K562 (cell line): ENCODE measurements at regions not wholly inside any gene's neighbourhood (a gene's known extent, or its start where the extent isn't known, plus 50 kb on each side); places are given as distances from the start of the nearest gene placed in this dataset.
A peak's percentile ranks its signal among the peaks of the same experiment; 100 is the strongest.

ENCODE experiments used
- ATAC-seq: fragments of 200-7000 bp; cut with Tn5 transposase; 3 replicates; pipeline ENCODE4 v1.9.1; 2020; ENCODE audit warnings: moderate library complexity
- BruUV-seq: library from RNA; stranded (reverse); fragments of 400-500 nt; replicated peaks from 2 replicates; lab custom pipeline; 2021; lab: Mats Ljungman, UMichigan
- CTCF ChIA-PET: fragments of 300-600 bp; formaldehyde crosslinking; extraction: SDS; loops from one replicate; lab custom pipeline; 2021; ENCODE audit warnings: low intra/inter-chr PET ratio; lab: Yijun Ruan, JAX
- POLR2A ChIA-PET: fragments of 300-600, 350-650 bp; sonication (Branson Sonifier 250); formaldehyde crosslinking; extraction: SDS; loops from one replicate; lab custom pipeline; 2021; ENCODE audit warnings: antibody characterized with exemption, inconsistent platforms; lab: Yijun Ruan, JAX
- DNase-seq, 4 experiments: peaks; one replicate each; pipeline versions ENCODE4 v3.0.0 to v3.0.0-alpha.2; 2011 to 2018; ENCODE audit warnings: low spot score in 3 of 4, mixed read lengths in 3 of 4; ENCODE audit errors: extremely low read depth in 1 of 4
- FAIRE-seq: peaks from 2 replicates; lab custom pipeline; 2011; peaks lifted over from hg19 to GRCh38; lab: Jason Lieb, UNC
- H2AFZ ChIP-seq: 2 replicates; pipeline ENCODE4 v1.6.0; 2011; ENCODE audit warnings: low read depth, low read length, control low read depth, inconsistent platforms
- H3K27ac ChIP-seq: fragments of 200-600 bp; 3 replicates; pipeline ENCODE4 v1.8.0; 2011; ENCODE audit warnings: low read depth, mild to moderate bottlenecking, control low read depth, inconsistent platforms, low read length, moderate library complexity, mixed read lengths; ENCODE audit errors: extremely low read depth
- H3K27me3 ChIP-seq, 2 experiments: fragments of 300-600 bp in 1 of 2; 2 replicates in 1 of 2; 3 replicates in 1 of 2; pipeline versions ENCODE4 v1.6.0 to v1.8.0; 2011; ENCODE audit warnings: inconsistent platforms in 2 of 2, low read length in 2 of 2, mild to moderate bottlenecking in 1 of 2, mixed read lengths in 1 of 2, moderate library complexity in 1 of 2; ENCODE audit not compliant: control insufficient read depth in 2 of 2, insufficient read depth in 2 of 2
- H3K36me3 ChIP-seq: fragments of 300-600 bp; 3 replicates; pipeline ENCODE4 v1.8.0; 2011; ENCODE audit warnings: mild to moderate bottlenecking, low read length, inconsistent platforms; ENCODE audit not compliant: control insufficient read depth, insufficient read depth
- H3K4me1 ChIP-seq, 2 experiments: fragments of 200-600 bp in 1 of 2; replicated peaks in 1 of 2; 2 replicates in 1 of 2; 3 replicates in 1 of 2; pipeline versions ENCODE4 v1.5.1 to v1.8.0; 2011; ENCODE audit warnings: inconsistent platforms in 2 of 2, low read length in 2 of 2, mild to moderate bottlenecking in 1 of 2, mixed read lengths in 1 of 2, moderate library complexity in 1 of 2; ENCODE audit not compliant: control insufficient read depth in 2 of 2, insufficient read depth in 2 of 2
- H3K4me2 ChIP-seq: 2 replicates; pipeline ENCODE4 v1.6.1; 2011; ENCODE audit warnings: low read length, control low read depth, inconsistent platforms, mixed read lengths; ENCODE audit not compliant: insufficient read depth
- H3K4me3 ChIP-seq: fragments of 200-600 bp; sonication (generic), shearing (Covaris generic); 2 replicates; pipeline ENCODE4 v1.5.1; 2016; ENCODE audit warnings: control low read depth, inconsistent platforms
- H3K79me2 ChIP-seq: fragments of 200-600 bp; 3 replicates; pipeline ENCODE4 v1.8.0; 2011; ENCODE audit warnings: low read length, inconsistent platforms; ENCODE audit not compliant: control insufficient read depth, insufficient read depth
- H3K9ac ChIP-seq, 2 experiments: 2 replicates each; pipeline versions ENCODE4 v1.6.0 to v1.6.1; 2011; ENCODE audit warnings: low read depth in 2 of 2, low read length in 2 of 2, control low read depth in 1 of 2, inconsistent platforms in 1 of 2, mild to moderate bottlenecking in 1 of 2, mixed read lengths in 1 of 2; ENCODE audit not compliant: insufficient read depth in 1 of 2
- H3K9me1 ChIP-seq: one replicate; pipeline ENCODE4 v1.6.0; 2011; ENCODE audit warnings: inconsistent platforms, mild to moderate bottlenecking, low read length, moderate library complexity; ENCODE audit not compliant: control insufficient read depth, insufficient read depth
- H3K9me3 ChIP-seq: replicated peaks from 2 replicates; pipeline ENCODE4 v1.5.1; 2011; ENCODE audit warnings: low read depth, low read length, inconsistent platforms; ENCODE audit not compliant: control insufficient read depth, insufficient read depth
- H4K20me1 ChIP-seq: replicated peaks from 2 replicates; pipeline ENCODE4 v1.6.1; 2011; ENCODE audit warnings: low read length, inconsistent platforms, mixed read lengths; ENCODE audit not compliant: control insufficient read depth, insufficient read depth
- ATF1 ChIP-seq, 2 experiments: fragments of 450-650 bp in 1 of 2; IDR thresholded peaks; 2 replicates each; pipeline ENCODE4 v1.6.1; 2016; ENCODE audit warnings: missing compliant biosample characterization in 1 of 2, missing genetic modification characterization in 1 of 2
- CEBPB ChIP-seq: fragments of 450-650 bp; IDR thresholded peaks from 2 replicates; pipeline ENCODE4 v1.6.1; 2016; ENCODE audit warnings: missing genetic modification characterization, missing compliant biosample characterization
- CEBPG ChIP-seq, 3 experiments: fragments of 200-800 bp in 1 of 3; sonication (Bioruptor generic) in 1 of 3; sonication (generic) in 1 of 3; formaldehyde crosslinking in 1 of 3; IDR thresholded peaks in 2 of 3; conservative IDR thresholded peaks in 1 of 3; 2 replicates each; pipeline versions ENCODE4 v1.6.1 to v1.8.0; 2016 to 2022; ENCODE audit warnings: missing compliant biosample characterization in 2 of 3, missing genetic modification characterization in 2 of 3, mild to moderate bottlenecking in 1 of 3, missing genetic modification reagents in 1 of 3
- CSDE1 ChIP-seq, 2 experiments: fragments of 450-650 bp; IDR thresholded peaks; 2 replicates each; pipeline ENCODE4 v1.6.1; 2016; ENCODE audit warnings: mild to moderate bottlenecking in 1 of 2
- GATA2 ChIP-seq: sonication (generic); formaldehyde crosslinking; IDR thresholded peaks from 2 replicates; pipeline ENCODE4 v1.4.0; 2020; ENCODE audit warnings: mild to moderate bottlenecking, missing genetic modification reagents
- MXI1 ChIP-seq: IDR thresholded peaks from 2 replicates; pipeline ENCODE4 v1.6.1; 2011; ENCODE audit warnings: low read depth, mild to moderate bottlenecking, improper control_type of control experiment, low read length
- NKRF ChIP-seq: fragments of 450-650 bp; IDR thresholded peaks from 2 replicates; pipeline ENCODE4 v1.6.1; 2016; ENCODE audit warnings: borderline replicate concordance
- SFPQ ChIP-seq: fragments of 200-400 bp; formaldehyde crosslinking; IDR thresholded peaks from 2 replicates; pipeline ENCODE4 v1.6.1; 2017; ENCODE audit warnings: mild to moderate bottlenecking, low read depth, low read length, moderate library complexity
- YY1 ChIP-seq, 3 experiments: IDR thresholded peaks; 2 replicates each; pipeline ENCODE4 v1.6.1; 2011; ENCODE audit warnings: low read length in 2 of 3, mild to moderate bottlenecking in 2 of 3, moderate library complexity in 2 of 3, borderline replicate concordance in 1 of 3, control low read depth in 1 of 3, low read depth in 1 of 3; ENCODE audit not compliant: insufficient read depth in 3 of 3, insufficient replicate concordance in 2 of 3, control insufficient read depth in 1 of 3, insufficient read length in 1 of 3; ENCODE audit errors: extremely low read depth in 1 of 3
- ZNF695 ChIP-seq: fragments of 450-650 bp; formaldehyde crosslinking; IDR thresholded peaks from 2 replicates; pipeline ENCODE4 v1.4.0; 2020; ENCODE audit warnings: mild to moderate bottlenecking, moderate library complexity
- WGBS: fragments of 100-300 bp; shearing (Covaris generic); methylation state at CpG from one replicate; pipeline ENCODE4 v1.1.6; 2016; ENCODE audit warnings: low coverage, mixed read lengths; ENCODE audit not compliant: insufficient coverage; ENCODE audit errors: missing lambda C conversion rate; 5-methylcytosine and 5-hydroxymethylcytosine counted together
- in situ Hi-C: fragments of 300-500 bp; cut with MboI; formaldehyde crosslinking; loops from 4 replicates; pipeline ENCODE4 v1.15.0; 2018; ENCODE audit warnings: inconsistent platforms, mixed read lengths
- intact Hi-C: fragments of 100-400 bp; cut with micrococcal nuclease; formaldehyde crosslinking; loops from 2 replicates; pipeline ENCODE4 v1.14.2; 2022

DNA sequence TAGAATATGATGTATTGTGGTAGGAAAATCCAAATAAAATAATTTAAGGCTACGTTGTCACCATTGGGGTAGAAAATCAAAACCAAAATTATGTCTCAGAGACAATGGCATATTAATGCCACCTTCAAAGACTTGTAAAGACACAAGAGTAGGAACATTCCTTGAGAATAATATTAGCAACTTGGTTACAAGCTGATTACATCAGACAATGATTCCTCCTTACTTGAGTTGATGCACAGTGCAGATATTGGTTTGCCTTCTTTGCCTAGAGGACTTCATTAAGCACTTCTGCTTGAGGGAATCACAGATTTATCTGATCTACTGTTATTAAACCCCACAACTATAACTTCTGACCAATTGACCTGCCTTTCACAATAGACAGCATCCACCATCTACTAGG lies 500.2 kb downstream of the CDH9 start (continued):
- TF ChIP-seq GATA2 (CRISPR knock-in tag) (no peak), CSDE1 (IDR thresholded peaks at IDR 0.05) (no peak), ZNF695 (CRISPR knock-in tag) (no peak), SFPQ (no peak), MXI1 (no peak), ATF1 (CRISPR knock-in tag; IDR thresholded peaks at IDR 0.05) (no peak), ATF1 (tag; IDR thresholded peaks at IDR 0.05) (no peak), YY1 (IDR thresholded peaks at IDR 0.05; ENCODE audit: borderline replicate concordance in 1 of 3, control insufficient read depth in 1 of 3, extremely low read depth in 1 of 3, insufficient read depth in 3 of 3, insufficient read length in 1 of 3, insufficient replicate concordance in 2 of 3, low read depth in 1 of 3, low read length in 2 of 3) (no peak)

DNA sequence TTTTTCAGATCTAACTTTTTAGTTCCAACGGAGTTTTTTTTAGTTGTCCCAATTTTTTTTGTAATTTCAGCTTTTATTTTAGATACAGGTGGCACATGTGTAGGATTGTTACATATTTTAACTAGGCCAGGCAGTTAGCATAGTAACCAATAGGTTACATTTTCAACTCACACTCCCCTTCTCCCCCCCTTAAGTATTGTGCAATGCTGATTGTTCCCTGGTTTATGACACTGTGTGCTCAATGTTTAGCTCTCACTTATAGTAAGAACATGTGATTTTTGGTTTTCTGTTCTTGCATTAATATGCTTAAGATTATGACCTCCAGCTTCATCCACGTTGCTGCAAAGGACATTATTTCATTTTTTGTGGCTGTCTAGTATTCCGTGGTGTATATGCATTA lies 503.2 kb downstream of the CDH9 start:
- no peak for DNase-seq
- intact Hi-C loops = no loop called here
- no peak for TF ChIP-seq NKRF
- TF ChIP-seq CEBPB (tag) = peak; percentile 35; the same call in 1 of the 2 replicates
- TF ChIP-seq CEBPG (CRISPR knock-in tag; IDR thresholded peaks at IDR 0.05) = no peak
- TF ChIP-seq CEBPG (tag; conservative IDR thresholded peaks at IDR 0.05 in 1 of 2, IDR thresholded peaks at IDR 0.05 in 1 of 2) = peak in 1 of 2 experiments; percentile 55; a peak in 2 of 4 replicates
- TF ChIP-seq, all 486 proteins: peak for 2
- Histone ChIP-seq H3K36me3 (no peaks in the 10 kb centered on the region), H3K4me3 (no peak overlapping the region), H3K27ac (no peak overlapping the region), H4K20me1 (no peaks in the 10 kb centered on the region), H3K27me3 (no peaks in the 10 kb centered on the region), H3K4me1 (no peaks in the 10 kb centered on the region), H3K9ac (no peak overlapping the region), H3K79me2 (no peaks in the 10 kb centered on the region), H3K9me1 (no peaks in the 10 kb centered on the region), H3K4me2 (no peak overlapping the region), H2AFZ (no peak overlapping the region), H3K9me3 (0 out of 2 replicates have a peak, but pooled peaks cover 2% of the 10 kb centered on the region)
- no peak for ATAC-seq
- 0% methylated on average over 3 of the region's 3 CpGs for WGBS
- no TSS peak for BruUV-seq
- no peak for FAIRE-seq
- CTCF ChIA-PET = no interaction called here
- in situ Hi-C loops = no loop called here
- POLR2A ChIA-PET = no interaction called here
